Mesothelial cell of epicardium (in vitro differentiated cells): ENCODE measurements at regions not wholly inside any gene's neighbourhood (a gene's known extent, or its start where the extent isn't known, plus 50 kb on each side); places are given as distances from the start of the nearest gene placed in this dataset.

Experiments used
- DNase-seq, 2 experiments: peaks; one replicate each; pipeline ENCODE4 v3.0.0; 2021; ENCODE audit warnings: low spot score in 2 of 2; ENCODE audit not compliant: unreplicated experiment in 2 of 2
- H3K27ac Mint-ChIP-seq: 2 replicates; pipeline ENCODE4 v1.8.0; 2021; ENCODE audit warnings: mixed read lengths
- H3K27me3 Mint-ChIP-seq: 2 replicates; pipeline ENCODE4 v1.8.0; 2021; ENCODE audit warnings: low read depth, mixed read lengths
- H3K36me3 Mint-ChIP-seq: 2 replicates; pipeline ENCODE4 v1.8.0; 2021; ENCODE audit warnings: mixed read lengths
- H3K4me1 Mint-ChIP-seq: 2 replicates; pipeline ENCODE4 v1.8.0; 2021; ENCODE audit warnings: mixed read lengths
- H3K4me3 Mint-ChIP-seq: 2 replicates; pipeline ENCODE4 v1.8.0; 2021; ENCODE audit warnings: mild to moderate bottlenecking, moderate library complexity, mixed read lengths
- H3K9me3 Mint-ChIP-seq: 2 replicates; pipeline ENCODE4 v1.8.0; 2021; ENCODE audit warnings: mixed read lengths
- TF ChIP-seq, protein P1 (sequence below): fragments of 200-600 bp; sonication (generic); IDR thresholded peaks from one replicate; pipeline ENCODE4 v1.5.0; 2021; ENCODE audit warnings: antibody characterized with exemption; ENCODE audit not compliant: unreplicated experiment

DNA sequence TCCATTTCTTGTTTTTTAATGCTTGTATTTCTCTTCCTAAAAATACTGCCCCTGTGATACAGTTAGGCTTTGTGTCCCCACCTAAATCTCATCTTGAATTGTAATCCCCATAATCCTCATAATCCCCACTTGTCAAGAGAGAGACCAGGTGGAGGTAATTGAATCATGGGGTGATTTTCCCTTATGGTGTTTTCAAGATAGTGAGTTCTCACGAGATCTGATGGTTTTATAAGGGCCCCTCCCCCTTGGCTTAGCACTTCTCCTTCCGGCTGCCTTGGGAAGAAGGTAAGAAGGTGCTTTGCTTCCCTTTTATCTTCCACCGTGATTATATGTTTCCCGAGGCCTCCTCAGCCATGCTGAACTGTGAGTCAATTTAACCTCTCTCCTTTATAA, 227.4 kb downstream of the MAN2A1 start:
- H3K27me3 Mint-ChIP-seq, result peaks cover 2% of the 10 kb centered on the region
- H3K4me3 Mint-ChIP-seq, result no peak overlapping the region
- H3K27ac Mint-ChIP-seq, result no peak overlapping the region
- TF ChIP-seq, protein P1, sequence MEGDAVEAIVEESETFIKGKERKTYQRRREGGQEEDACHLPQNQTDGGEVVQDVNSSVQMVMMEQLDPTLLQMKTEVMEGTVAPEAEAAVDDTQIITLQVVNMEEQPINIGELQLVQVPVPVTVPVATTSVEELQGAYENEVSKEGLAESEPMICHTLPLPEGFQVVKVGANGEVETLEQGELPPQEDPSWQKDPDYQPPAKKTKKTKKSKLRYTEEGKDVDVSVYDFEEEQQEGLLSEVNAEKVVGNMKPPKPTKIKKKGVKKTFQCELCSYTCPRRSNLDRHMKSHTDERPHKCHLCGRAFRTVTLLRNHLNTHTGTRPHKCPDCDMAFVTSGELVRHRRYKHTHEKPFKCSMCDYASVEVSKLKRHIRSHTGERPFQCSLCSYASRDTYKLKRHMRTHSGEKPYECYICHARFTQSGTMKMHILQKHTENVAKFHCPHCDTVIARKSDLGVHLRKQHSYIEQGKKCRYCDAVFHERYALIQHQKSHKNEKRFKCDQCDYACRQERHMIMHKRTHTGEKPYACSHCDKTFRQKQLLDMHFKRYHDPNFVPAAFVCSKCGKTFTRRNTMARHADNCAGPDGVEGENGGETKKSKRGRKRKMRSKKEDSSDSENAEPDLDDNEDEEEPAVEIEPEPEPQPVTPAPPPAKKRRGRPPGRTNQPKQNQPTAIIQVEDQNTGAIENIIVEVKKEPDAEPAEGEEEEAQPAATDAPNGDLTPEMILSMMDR, result no peak
- H3K4me1 Mint-ChIP-seq, result no peaks in the 10 kb centered on the region
- H3K36me3 Mint-ChIP-seq, result no peaks in the 10 kb centered on the region
- H3K9me3 Mint-ChIP-seq, result no peaks in the 10 kb centered on the region
- no peak for DNase-seq

DNA sequence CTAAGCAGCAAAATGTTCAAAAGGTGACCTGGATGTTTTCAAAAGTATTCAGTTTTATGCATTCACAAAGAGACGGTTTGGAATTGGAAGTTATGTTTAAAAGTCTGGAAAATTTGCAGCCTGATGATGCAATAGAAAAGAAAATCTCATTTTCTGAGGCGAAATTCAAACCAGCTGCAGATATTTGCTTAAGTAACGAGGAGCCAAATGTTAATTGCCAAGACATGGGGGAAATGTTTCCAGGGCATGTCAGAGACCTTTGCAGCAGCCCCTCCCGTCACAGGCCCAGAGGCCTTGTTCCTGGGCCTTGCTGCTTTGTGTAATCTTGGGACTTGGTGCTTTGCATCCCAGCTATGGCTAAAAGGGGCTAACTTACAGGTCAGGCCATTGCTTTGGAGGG, 228.2 kb downstream of the MAN2A1 start:
- Mint-ChIP-seq H3K27ac (no peak overlapping the region), H3K4me1 (no peaks in the 10 kb centered on the region), H3K27me3 (peaks cover 2% of the 10 kb centered on the region), H3K9me3 (no peaks in the 10 kb centered on the region), H3K4me3 (no peak overlapping the region), H3K36me3 (no peaks in the 10 kb centered on the region)
- TF ChIP-seq, protein P1, result no peak
- no peak for DNase-seq

DNA sequence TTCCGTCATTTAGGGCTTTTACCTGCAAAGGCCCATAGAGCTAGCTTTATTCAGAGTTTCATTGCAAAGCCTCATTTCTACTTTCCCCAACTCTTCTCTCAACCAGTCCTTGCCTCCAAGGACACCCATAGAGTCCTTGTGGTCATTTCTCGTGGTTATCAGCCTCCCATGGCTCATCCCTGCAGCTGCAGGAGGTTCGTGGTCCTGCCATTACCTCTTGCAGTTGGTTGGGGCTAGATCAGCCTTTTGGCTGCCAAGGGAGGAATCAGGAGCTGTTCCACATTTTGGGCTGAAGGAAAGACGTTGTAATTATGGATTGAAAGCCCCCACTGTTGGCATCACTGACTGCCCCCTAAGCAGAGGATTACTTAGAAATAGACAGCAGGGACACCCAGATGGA, 231.0 kb downstream of the MAN2A1 start:
- Mint-ChIP-seq H3K4me1 (no peaks in the 10 kb centered on the region), H3K27ac (no peak overlapping the region), H3K27me3 (peaks cover 2% of the 10 kb centered on the region), H3K4me3 (no peak overlapping the region), H3K36me3 (no peaks in the 10 kb centered on the region), H3K9me3 (no peaks in the 10 kb centered on the region)
- TF ChIP-seq, protein P1, result no peak
- no peak for DNase-seq

DNA sequence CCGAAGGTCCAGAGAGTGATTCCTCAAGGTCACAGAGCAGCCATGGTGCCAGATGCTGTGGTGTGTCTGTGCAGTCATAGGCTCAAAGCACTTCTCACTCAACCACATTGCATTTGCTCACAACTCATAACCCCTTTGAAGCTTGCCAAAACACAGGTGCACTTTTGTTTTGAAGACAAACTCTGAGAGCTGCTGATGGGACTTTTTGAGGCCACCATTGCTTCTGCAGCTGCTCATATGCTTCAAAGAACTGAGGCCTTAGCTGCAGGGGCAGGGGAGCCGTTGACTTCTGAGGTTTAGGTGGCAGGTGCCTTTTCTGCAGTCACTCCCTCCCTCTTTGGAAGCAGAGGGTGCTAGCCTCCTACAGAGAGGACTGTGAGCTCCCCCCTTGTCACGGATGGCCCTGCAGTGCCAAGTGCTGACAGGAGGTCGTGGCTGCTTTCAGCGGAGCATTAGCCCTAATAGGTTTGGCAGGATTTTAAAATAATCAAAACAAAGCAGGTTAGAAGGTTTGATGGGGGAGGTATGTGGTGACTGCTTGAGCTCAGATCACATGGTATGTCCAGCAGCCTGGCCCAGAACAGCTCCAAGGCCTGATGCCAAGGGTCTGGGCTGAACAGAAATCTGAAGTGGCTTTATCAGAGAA, 232.1 kb downstream of the MAN2A1 start:
- H3K9me3 Mint-ChIP-seq, result no peaks in the 10 kb centered on the region
- no peak overlapping the region for H3K27ac Mint-ChIP-seq
- H3K4me3 Mint-ChIP-seq, result no peak overlapping the region
- peaks cover 2% of the 10 kb centered on the region for H3K27me3 Mint-ChIP-seq
- no peaks in the 10 kb centered on the region for H3K36me3 Mint-ChIP-seq
- no peaks in the 10 kb centered on the region for H3K4me1 Mint-ChIP-seq
- no peak for DNase-seq
- TF ChIP-seq, protein P1, result no peak

DNA sequence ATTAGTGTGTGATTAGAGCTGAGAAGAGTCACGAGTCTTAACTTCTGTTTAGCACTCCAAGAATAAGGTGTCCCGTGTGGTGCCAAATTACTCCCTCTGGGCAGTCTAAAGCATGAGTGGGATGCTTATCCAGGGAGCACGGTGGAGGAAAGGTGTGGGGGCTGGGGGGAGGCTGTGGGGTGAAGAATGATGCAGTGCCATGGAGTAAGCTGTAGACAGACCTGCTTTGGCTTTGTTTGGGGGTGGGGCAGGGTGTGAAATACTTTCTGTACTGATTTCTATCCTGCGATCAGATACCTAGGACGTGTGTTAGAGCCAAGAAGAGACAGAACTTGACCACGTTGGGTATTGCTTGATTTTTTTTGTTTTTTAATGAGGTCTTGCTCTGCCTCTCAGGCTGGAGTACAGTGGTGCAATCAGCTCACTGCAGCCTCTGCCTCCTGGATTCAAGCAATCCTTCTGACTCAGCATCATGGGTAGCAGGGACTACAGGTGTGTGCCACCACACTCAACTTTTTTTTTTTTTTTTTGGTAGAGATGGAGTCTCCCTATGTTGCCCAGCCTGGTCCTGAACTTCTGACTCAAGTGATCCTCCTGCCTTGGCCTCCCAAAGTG, 232.8 kb downstream of the MAN2A1 start:
- H3K27me3 Mint-ChIP-seq, result peaks cover 2% of the 10 kb centered on the region
- H3K27ac Mint-ChIP-seq, result no peak overlapping the region
- TF ChIP-seq, protein P1, result no peak
- no peak for DNase-seq
- H3K9me3 Mint-ChIP-seq, result no peaks in the 10 kb centered on the region
- no peak overlapping the region for H3K4me3 Mint-ChIP-seq
- no peaks in the 10 kb centered on the region for H3K4me1 Mint-ChIP-seq
- no peaks in the 10 kb centered on the region for H3K36me3 Mint-ChIP-seq
